ENCODE measurements at regions not wholly inside any gene's neighbourhood (a gene's known extent, or its start where the extent isn't known, plus 50 kb on each side); places are given as distances from the start of the nearest gene placed in this dataset.
"Not testable (repeated sequence)": the region's sequence is repeated elsewhere in the genome, so short reads cannot be mapped to it uniquely, and the experiment has no call there.

DNA sequence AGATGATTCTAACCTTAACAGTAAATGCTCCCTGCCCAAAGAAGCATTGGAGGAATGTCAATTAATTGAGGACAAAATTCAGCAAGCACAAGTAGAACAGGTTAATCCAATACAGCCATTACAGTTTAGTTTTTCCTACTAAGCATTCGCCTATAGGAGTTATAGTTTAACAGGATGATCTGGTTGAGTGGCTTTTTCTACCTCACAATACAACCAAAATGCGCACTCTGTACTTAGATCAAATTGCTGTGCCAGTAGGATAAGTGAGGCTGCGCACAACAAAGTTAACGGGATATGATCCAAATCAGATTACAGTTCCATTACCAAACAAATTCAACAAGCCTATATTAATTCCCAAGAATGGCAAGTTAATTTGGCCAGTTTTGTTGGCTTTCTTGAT, 117.1 kb upstream of the TRIM24 start:
- no peak for DNase-seq (ENCODE audit: low read depth, low spot score)
- in situ Hi-C loops (cut with HindIII; ENCODE audit: low pct_unique_long_range_greater_than_20kb, low sequenced_read_pairs) = no loop called here

- DNase-seq (ENCODE audit: low read depth, low spot score) = no peak
- in situ Hi-C loops (cut with HindIII; ENCODE audit: low pct_unique_long_range_greater_than_20kb, low sequenced_read_pairs) = no loop called here
Observed at GRCh38 chr7:138345567-138345966, 114.5 kb upstream of the TRIM24 start.

- no peak for DNase-seq (ENCODE audit: low read depth, low spot score)
- in situ Hi-C loops (cut with HindIII; ENCODE audit: low pct_unique_long_range_greater_than_20kb, low sequenced_read_pairs) = no loop called here
Observed at GRCh38 chr7:138346975-138347374, 113.1 kb upstream of the TRIM24 start.

- no peak for DNase-seq (ENCODE audit: low read depth, low spot score)
- in situ Hi-C loops (cut with HindIII; ENCODE audit: low pct_unique_long_range_greater_than_20kb, low sequenced_read_pairs) = no loop called here
Observed at GRCh38 chr7:138349841-138350700, 110.0 kb upstream of the TRIM24 start.

GRCh38 chr7:138350701-138351357, 109.2 kb upstream of the TRIM24 start:
- DNase-seq (ENCODE audit: low read depth, low spot score) = no peak
- in situ Hi-C loops (cut with HindIII; ENCODE audit: low pct_unique_long_range_greater_than_20kb, low sequenced_read_pairs) = no loop called here

- in situ Hi-C loops (cut with HindIII; ENCODE audit: low pct_unique_long_range_greater_than_20kb, low sequenced_read_pairs) = no loop called here
- DNase-seq (ENCODE audit: low read depth, low spot score) = no peak
Observed at GRCh38 chr7:138352570-138353461, 107.2 kb upstream of the TRIM24 start.

DNA sequence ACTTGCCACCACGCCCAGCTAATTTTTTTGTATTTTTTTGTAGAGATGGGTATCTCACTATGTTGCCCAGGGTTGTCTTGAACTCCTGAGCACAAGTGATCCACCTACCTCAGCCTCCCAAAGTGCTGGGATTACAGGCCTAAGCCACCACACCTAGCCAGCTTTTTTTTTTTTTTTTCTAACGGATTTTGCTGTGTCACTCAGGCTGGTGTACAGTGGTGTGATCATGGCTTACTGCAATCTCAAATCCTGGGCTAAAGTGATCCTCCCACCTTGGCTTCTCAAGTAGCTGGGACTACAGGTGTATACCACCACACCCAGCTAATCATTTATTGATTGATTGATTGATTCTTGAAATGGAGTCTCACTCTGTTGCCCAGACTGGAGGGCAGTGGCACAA, 106.0 kb upstream of the TRIM24 start:
- in situ Hi-C loops (cut with HindIII; ENCODE audit: low pct_unique_long_range_greater_than_20kb, low sequenced_read_pairs) = no loop called here

DNA sequence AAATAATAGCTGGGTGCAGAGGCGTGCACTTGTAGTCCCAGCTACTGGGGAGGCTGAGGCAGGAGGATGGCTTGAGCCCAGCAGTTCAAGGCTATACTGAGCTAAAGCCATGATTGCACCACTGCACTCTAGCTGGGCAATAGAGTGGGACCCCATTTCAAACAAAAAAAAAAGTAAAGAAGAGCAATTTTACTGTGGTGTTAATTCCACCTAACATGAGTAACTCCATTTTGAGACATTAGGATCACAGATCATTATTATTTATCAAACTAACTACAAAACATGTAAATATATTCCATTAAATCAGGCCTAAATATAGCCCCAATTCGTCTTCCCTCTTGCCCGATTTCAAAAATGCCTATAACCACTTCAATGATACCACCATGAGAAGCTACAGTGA, 104.8 kb upstream of the TRIM24 start:
- in situ Hi-C loops (cut with HindIII; ENCODE audit: low pct_unique_long_range_greater_than_20kb, low sequenced_read_pairs) = no loop called here
- DNase-seq (ENCODE audit: low read depth, low spot score) = no peak

More for the DNA sequence above, 106.0 kb upstream of the TRIM24 start:
- no peak for DNase-seq (ENCODE audit: low read depth, low spot score)

GRCh38 chr7:138358850-138359341, 101.2 kb upstream of the TRIM24 start:
- in situ Hi-C loops (cut with HindIII; ENCODE audit: low pct_unique_long_range_greater_than_20kb, low sequenced_read_pairs) = no loop called here
- DNase-seq (ENCODE audit: low read depth, low spot score) = no peak

DNA sequence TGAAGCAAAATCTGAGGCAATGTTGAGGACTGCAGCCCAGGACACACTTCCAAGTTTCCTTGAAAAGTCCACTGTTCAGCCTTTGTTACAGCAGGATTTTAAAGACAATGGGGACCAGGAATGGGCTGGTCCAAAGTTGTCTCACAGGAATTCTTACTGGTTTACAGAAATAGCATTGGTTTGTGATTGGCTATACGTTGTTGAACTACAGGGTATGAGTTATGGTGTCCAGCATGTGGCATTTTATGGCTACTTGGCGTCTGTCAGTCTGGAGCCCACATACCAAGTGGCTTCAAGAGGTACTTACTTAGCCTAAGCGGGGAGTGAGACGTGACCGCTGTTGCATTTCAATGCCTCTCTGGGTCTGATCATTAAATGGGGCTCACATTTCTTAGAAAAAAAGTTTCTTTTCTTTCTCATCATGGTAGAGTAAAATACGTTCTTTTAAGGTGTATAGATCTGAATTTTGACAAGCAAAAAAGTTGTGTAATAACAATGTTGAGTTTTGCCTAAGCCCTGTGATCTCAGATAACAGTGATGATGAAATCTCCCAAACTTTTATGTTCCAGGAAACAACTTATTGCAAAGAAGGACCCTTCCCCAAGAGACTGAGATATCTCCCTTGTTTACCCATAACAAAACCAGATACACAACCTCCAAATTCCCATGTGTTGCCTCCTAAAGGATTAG, 100.0 kb upstream of the TRIM24 start:
- in situ Hi-C loops (cut with HindIII; ENCODE audit: low pct_unique_long_range_greater_than_20kb, low sequenced_read_pairs) = no loop called here
- DNase-seq (ENCODE audit: low read depth, low spot score) = no peak

DNA sequence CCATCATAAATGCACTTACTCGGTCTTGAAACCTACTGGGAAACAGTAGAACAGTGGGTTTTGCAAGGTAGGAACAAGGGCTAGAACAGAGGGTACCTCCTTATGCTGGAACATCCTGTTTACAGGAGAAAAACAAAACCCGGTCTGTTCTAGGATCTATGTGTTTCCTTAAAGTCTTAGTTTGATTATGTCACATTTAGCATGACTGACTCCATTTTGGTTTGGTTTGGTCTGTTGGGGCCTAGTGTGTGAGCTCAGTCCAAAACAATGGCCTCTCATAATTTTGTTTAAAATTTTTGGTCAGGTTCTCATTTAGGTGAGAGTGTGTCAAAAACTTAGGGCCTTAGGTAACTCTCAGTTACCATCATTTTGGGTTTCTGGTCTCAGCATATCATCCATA, 96.3 kb upstream of the TRIM24 start:
- in situ Hi-C loops (cut with HindIII; ENCODE audit: low pct_unique_long_range_greater_than_20kb, low sequenced_read_pairs) = no loop called here
- no peak for DNase-seq (ENCODE audit: low read depth, low spot score)

DNA sequence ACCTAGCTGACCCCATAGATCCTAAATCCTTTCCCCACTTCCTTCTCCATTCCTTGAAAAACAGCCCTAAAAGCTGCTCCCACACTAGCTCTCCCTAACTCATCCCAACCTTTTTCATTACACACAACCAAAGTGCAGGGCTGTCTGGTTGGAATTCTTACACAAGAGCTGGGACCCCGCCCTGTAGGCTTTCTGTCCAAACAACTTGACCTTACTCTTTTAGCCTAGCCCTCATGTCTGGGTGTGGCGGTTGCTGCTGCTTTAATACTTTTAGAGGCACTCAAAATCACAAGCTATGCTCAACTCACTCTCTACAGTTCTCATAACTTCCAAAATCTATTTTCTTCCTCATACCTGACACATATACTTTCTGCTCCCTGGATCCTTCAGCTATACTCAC, 93.9 kb upstream of the TRIM24 start:
- in situ Hi-C loops (cut with HindIII; ENCODE audit: low pct_unique_long_range_greater_than_20kb, low sequenced_read_pairs); DNase-seq (ENCODE audit: low read depth, low spot score): not testable (repeated sequence)

- DNase-seq (ENCODE audit: low read depth, low spot score); in situ Hi-C loops (cut with HindIII; ENCODE audit: low pct_unique_long_range_greater_than_20kb, low sequenced_read_pairs): not testable (repeated sequence)
Observed at GRCh38 chr7:138366676-138367075, 93.4 kb upstream of the TRIM24 start.

DNA sequence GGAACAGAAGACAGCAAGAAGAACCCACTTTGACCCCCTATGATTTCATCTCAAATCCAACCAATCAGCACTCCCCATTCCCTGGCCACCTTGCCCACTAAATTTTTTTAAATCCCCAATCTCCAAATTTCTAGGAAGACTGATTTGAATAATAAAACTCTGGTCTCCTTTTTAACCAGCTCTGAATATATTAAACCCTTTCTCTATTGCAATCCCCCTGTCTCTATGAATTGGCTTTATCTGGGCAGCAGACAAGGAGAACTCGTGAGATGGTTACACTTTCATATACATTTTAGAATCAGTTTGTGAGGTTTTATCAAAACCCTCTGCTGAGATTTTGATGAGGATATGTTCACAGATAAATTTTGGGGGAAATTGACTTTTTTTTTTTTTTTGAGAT, 90.3 kb upstream of the TRIM24 start:
- no peak for DNase-seq (ENCODE audit: low read depth, low spot score)
- in situ Hi-C loops (cut with HindIII; ENCODE audit: low pct_unique_long_range_greater_than_20kb, low sequenced_read_pairs) = no loop called here

DNA sequence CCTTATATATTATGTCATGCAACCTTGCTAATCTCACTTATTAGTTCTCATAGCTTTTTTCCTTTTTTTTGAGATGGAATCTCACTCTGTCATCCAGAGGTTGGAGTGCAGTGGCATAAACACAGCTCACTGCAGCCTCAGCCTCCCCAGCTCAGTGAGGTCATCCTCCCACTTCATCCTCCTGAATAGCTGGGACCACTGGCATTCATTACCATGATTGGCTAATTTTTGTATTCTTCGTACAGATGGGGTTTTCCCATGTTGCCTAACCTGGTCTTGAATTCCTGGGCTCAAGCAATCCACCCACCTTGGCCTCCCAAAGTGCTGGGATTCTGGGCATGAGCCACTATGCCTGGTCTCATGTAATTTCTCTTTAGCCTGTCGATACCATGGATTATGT, 89.1 kb upstream of the TRIM24 start:
- in situ Hi-C loops (cut with HindIII; ENCODE audit: low pct_unique_long_range_greater_than_20kb, low sequenced_read_pairs) = no loop called here
- DNase-seq (ENCODE audit: low read depth, low spot score) = no peak

DNA sequence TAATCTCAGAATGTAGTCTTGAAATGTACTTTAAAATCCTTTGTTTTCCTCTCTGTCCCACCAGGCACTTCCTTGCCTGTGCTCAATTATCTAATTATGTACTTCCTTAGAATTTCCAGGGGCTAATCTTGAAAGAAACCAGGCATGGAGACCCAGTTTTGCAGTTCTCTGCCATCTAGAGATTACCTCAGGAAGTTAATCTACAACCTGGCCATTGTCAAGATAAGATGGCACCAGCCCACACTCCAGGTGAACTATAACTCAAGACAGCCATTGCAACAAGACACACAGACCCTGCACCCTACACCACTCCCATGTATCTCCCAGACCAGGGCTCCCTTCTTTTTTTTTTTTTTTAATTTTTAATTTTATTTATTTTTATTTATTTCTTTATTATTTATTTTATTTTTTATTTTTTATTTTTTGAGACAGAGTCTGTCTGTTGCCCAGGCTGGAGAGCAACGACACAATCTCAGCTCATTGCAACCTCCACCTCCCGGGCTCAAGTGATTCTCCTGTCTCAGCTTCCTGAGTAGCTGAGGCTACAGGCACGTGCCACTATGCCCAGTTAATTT, 85.9 kb upstream of the TRIM24 start:
- in situ Hi-C loops (cut with HindIII; ENCODE audit: low pct_unique_long_range_greater_than_20kb, low sequenced_read_pairs) = no loop called here
- DNase-seq (ENCODE audit: low read depth, low spot score) = no peak

GRCh38 chr7:138377306-138377705, 82.8 kb upstream of the TRIM24 start:
- no peak for DNase-seq (ENCODE audit: low read depth, low spot score)
- in situ Hi-C loops (cut with HindIII; ENCODE audit: low pct_unique_long_range_greater_than_20kb, low sequenced_read_pairs) = no loop called here

Data from SK-MEL-5 (cell line).